Suprapubic skin (tissue), 4 donors: ENCODE measurements at regions not wholly inside any gene's neighbourhood (a gene's known extent, or its start where the extent isn't known, plus 50 kb on each side); places are given as distances from the start of the nearest gene placed in this dataset.

ENCODE experiments used
- DNase-seq, 2 donors: peaks; one replicate each; pipeline ENCODE4 v3.0.0-alpha.2; 2019; ENCODE audit warnings: low spot score in 2 of 2
- H3K27ac ChIP-seq: fragments of 200-600 bp; sonication (generic); one replicate; pipeline ENCODE4 v1.5.1; 2019
- H3K27me3 ChIP-seq: fragments of 200-600 bp; sonication (generic); one replicate; pipeline ENCODE4 v1.5.1; 2019
- H3K36me3 ChIP-seq: fragments of 200-600 bp; sonication (generic); one replicate; pipeline ENCODE4 v1.5.1; 2019
- H3K4me1 ChIP-seq: fragments of 200-600 bp; sonication (generic); one replicate; pipeline ENCODE4 v1.5.1; 2019
- H3K4me3 ChIP-seq: fragments of 200-600 bp; sonication (generic); one replicate; pipeline ENCODE4 v1.5.1; 2019; ENCODE audit warnings: mild to moderate bottlenecking
- H3K9me3 ChIP-seq: fragments of 200-600 bp; sonication (generic); one replicate; pipeline ENCODE4 v1.5.1; 2019
- CTCF ChIP-seq, 2 donors: fragments of 200-600 bp in 1 of 2; fragments of 450-650 bp in 1 of 2; sonication (generic) in 1 of 2; IDR thresholded peaks; one replicate each; pipeline ENCODE4 v1.5.1; 2016 to 2019; ENCODE audit warnings: antibody characterized with exemption in 2 of 2, mild to moderate bottlenecking in 1 of 2, moderate library complexity in 1 of 2
- EP300 ChIP-seq: sonication (generic); formaldehyde crosslinking; IDR thresholded peaks from one replicate; pipeline ENCODE4 v1.6.1; 2017; ENCODE audit warnings: antibody characterized with exemption
- POLR2A ChIP-seq, 2 donors: fragments of 450-650 bp; IDR thresholded peaks; one replicate each; pipeline ENCODE4 v1.6.1; 2017; ENCODE audit warnings: antibody characterized with exemption in 2 of 2, mild to moderate bottlenecking in 2 of 2, moderate library complexity in 2 of 2
- POLR2AphosphoS5 ChIP-seq, 3 donors: sonication (generic); formaldehyde crosslinking; IDR thresholded peaks; one replicate each; pipeline ENCODE4 v1.6.1; 2017; ENCODE audit warnings: antibody characterized with exemption in 3 of 3
- WGBS: methylation state at CpG from one replicate; pipeline ENCODE4 v1.1.5; 2018; 5-methylcytosine and 5-hydroxymethylcytosine counted together

- H3K27ac ChIP-seq: no peak overlapping the region
- no peaks in the 10 kb centered on the region for H3K4me1 ChIP-seq
- no peaks in the 10 kb centered on the region for H3K27me3 ChIP-seq
- WGBS: 55% methylated on average over 3 of the region's 3 CpGs
- no peaks in the 10 kb centered on the region for H3K36me3 ChIP-seq
- no peak overlapping the region for H3K4me3 ChIP-seq
- no peaks in the 10 kb centered on the region for H3K9me3 ChIP-seq
- no peak for TF ChIP-seq POLR2A (IDR thresholded peaks at IDR 0.05)
- TF ChIP-seq EP300: no peak
- no peak for TF ChIP-seq POLR2AphosphoS5 (IDR thresholded peaks at IDR 0.05)
- no peak for TF ChIP-seq CTCF (IDR thresholded peaks at IDR 0.05)
- no peak for DNase-seq
These were observed 281.9 kb upstream of the TLE4 start for GRCh38 chr9:79289856-79290255.

- Histone ChIP-seq H3K36me3 (no peaks in the 10 kb centered on the region), H3K27ac (no peak overlapping the region), H3K4me3 (no peak overlapping the region), H3K9me3 (no peaks in the 10 kb centered on the region), H3K4me1 (no peaks in the 10 kb centered on the region), H3K27me3 (no peaks in the 10 kb centered on the region)
- no peak for DNase-seq
- TF ChIP-seq POLR2AphosphoS5 (IDR thresholded peaks at IDR 0.05) (no peak), CTCF (IDR thresholded peaks at IDR 0.05) (no peak)
- WGBS: 100% methylated on average over 1 of the region's 1 CpG
These were observed 279.0 kb upstream of the TLE4 start for GRCh38 chr9:79292731-79293280.

GRCh38 chr9:79300068-79300467, 271.7 kb upstream of the TLE4 start:
- WGBS: 39% methylated on average over 6 of the region's 6 CpGs
- TF ChIP-seq EP300 (no peak), POLR2AphosphoS5 (IDR thresholded peaks at IDR 0.05) (no peak), CTCF (IDR thresholded peaks at IDR 0.05) (no peak), POLR2A (IDR thresholded peaks at IDR 0.05) (no peak)
- H3K4me3 ChIP-seq: no peak overlapping the region
- H3K36me3 ChIP-seq: no peaks in the 10 kb centered on the region
- H3K4me1 ChIP-seq: no peaks in the 10 kb centered on the region
- no peak for DNase-seq
- H3K27me3 ChIP-seq: no peaks in the 10 kb centered on the region
- H3K27ac ChIP-seq: no peak overlapping the region
- no peaks in the 10 kb centered on the region for H3K9me3 ChIP-seq

GRCh38 chr9:79301085-79301484, 270.7 kb upstream of the TLE4 start:
- no peak for DNase-seq
- no peaks in the 10 kb centered on the region for H3K36me3 ChIP-seq
- no peak overlapping the region for H3K4me3 ChIP-seq
- no peaks in the 10 kb centered on the region for H3K9me3 ChIP-seq
- TF ChIP-seq CTCF (IDR thresholded peaks at IDR 0.05) (no peak), POLR2AphosphoS5 (IDR thresholded peaks at IDR 0.05) (no peak), POLR2A (IDR thresholded peaks at IDR 0.05) (no peak), EP300 (no peak)
- no peak overlapping the region for H3K27ac ChIP-seq
- no peaks in the 10 kb centered on the region for H3K27me3 ChIP-seq
- no peaks in the 10 kb centered on the region for H3K4me1 ChIP-seq
- WGBS: 32% methylated on average over 2 of the region's 2 CpGs

GRCh38 chr9:79301551-79302391, 270.0 kb upstream of the TLE4 start:
- Histone ChIP-seq H3K36me3 (no peaks in the 10 kb centered on the region), H3K27ac (no peak overlapping the region), H3K4me1 (no peaks in the 10 kb centered on the region), H3K27me3 (no peaks in the 10 kb centered on the region), H3K9me3 (no peaks in the 10 kb centered on the region), H3K4me3 (no peak overlapping the region)
- WGBS: 49% methylated on average over 8 of the region's 8 CpGs
- DNase-seq: no peak
- TF ChIP-seq POLR2A (IDR thresholded peaks at IDR 0.05): no peak
- TF ChIP-seq CTCF (IDR thresholded peaks at IDR 0.05): no peak
- no peak for TF ChIP-seq EP300
- no peak for TF ChIP-seq POLR2AphosphoS5 (IDR thresholded peaks at IDR 0.05)
